Body of pancreas (tissue), 4 donors: ENCODE measurements at regions not wholly inside any gene's neighbourhood (a gene's known extent, or its start where the extent isn't known, plus 50 kb on each side); places are given as distances from the start of the nearest gene placed in this dataset.

Experiments used
- POLR2A ChIP-seq, 3 donors: fragments of 450-650 bp; IDR thresholded peaks; one replicate each; pipeline ENCODE4 v1.6.1; 2016; ENCODE audit warnings: antibody characterized with exemption in 3 of 3, mild to moderate bottlenecking in 2 of 3
- TF ChIP-seq, protein P1 (sequence below), 7 experiments: fragments of 450-650 bp in 4 of 7; fragments of 200-600 bp in 3 of 7; sonication (generic) in 3 of 7; IDR thresholded peaks; one replicate each; pipeline ENCODE4 v1.5.1; 2016 to 2019; ENCODE audit warnings: antibody characterized with exemption in 7 of 7

DNA sequence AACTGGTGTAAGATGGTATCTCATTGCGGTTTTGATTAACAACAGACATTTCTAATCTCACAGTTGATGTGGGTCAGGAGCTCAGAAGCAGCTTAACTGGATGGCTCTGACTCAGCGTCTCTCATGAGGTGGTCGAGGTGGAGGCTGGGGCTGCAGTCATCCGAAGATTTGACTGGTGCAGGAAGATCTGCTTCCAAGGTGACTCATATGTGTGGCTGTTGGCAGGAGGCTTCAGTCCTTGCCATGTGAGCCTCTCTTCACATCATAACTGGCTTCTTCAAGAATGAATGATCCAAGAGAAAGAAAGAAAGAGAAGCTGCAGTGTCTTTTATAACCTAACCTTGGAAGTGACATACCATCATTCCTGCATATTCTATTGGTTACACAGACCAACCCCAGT is 376.1 kb downstream of the SEC14L1 start:
- TF ChIP-seq, protein P1, sequence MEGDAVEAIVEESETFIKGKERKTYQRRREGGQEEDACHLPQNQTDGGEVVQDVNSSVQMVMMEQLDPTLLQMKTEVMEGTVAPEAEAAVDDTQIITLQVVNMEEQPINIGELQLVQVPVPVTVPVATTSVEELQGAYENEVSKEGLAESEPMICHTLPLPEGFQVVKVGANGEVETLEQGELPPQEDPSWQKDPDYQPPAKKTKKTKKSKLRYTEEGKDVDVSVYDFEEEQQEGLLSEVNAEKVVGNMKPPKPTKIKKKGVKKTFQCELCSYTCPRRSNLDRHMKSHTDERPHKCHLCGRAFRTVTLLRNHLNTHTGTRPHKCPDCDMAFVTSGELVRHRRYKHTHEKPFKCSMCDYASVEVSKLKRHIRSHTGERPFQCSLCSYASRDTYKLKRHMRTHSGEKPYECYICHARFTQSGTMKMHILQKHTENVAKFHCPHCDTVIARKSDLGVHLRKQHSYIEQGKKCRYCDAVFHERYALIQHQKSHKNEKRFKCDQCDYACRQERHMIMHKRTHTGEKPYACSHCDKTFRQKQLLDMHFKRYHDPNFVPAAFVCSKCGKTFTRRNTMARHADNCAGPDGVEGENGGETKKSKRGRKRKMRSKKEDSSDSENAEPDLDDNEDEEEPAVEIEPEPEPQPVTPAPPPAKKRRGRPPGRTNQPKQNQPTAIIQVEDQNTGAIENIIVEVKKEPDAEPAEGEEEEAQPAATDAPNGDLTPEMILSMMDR (IDR thresholded peaks at IDR 0.05) = no peak
- no peak for TF ChIP-seq POLR2A (IDR thresholded peaks at IDR 0.05)
